Gastrocnemius medialis (tissue), 4 donors: ENCODE measurements at regions not wholly inside any gene's neighbourhood (a gene's known extent, or its start where the extent isn't known, plus 50 kb on each side); places are given as distances from the start of the nearest gene placed in this dataset.

Experiments used
- CTCF ChIP-seq, 5 experiments: fragments of 450-650 bp in 3 of 5; fragments of 200-600 bp in 2 of 5; sonication (generic) in 2 of 5; IDR thresholded peaks in 4 of 5; conservative IDR thresholded peaks in 1 of 5; 1 replicate in 4 of 5; 2 replicates in 1 of 5; pipeline ENCODE4 v1.5.1; 2016 to 2019; ENCODE audit warnings: antibody characterized with exemption in 5 of 5, mild to moderate bottlenecking in 3 of 5, moderate library complexity in 3 of 5
- POLR2A ChIP-seq, 2 donors: fragments of 450-650 bp; IDR thresholded peaks; one replicate each; pipeline ENCODE4 v1.6.1; 2017; ENCODE audit warnings: antibody characterized with exemption in 2 of 2, mild to moderate bottlenecking in 2 of 2, moderate library complexity in 2 of 2

GRCh38 chr15:26050984-26051383, 187.9 kb upstream of the ATP10A start:
- TF ChIP-seq CTCF (IDR thresholded peaks at IDR 0.05 in 4 of 5, conservative IDR thresholded peaks at IDR 0.05 in 1 of 5) (no peak), POLR2A (IDR thresholded peaks at IDR 0.05) (no peak)
